ENCODE measurements at regions not wholly inside any gene's neighbourhood (a gene's known extent, or its start where the extent isn't known, plus 50 kb on each side); places are given as distances from the start of the nearest gene placed in this dataset.

DNA sequence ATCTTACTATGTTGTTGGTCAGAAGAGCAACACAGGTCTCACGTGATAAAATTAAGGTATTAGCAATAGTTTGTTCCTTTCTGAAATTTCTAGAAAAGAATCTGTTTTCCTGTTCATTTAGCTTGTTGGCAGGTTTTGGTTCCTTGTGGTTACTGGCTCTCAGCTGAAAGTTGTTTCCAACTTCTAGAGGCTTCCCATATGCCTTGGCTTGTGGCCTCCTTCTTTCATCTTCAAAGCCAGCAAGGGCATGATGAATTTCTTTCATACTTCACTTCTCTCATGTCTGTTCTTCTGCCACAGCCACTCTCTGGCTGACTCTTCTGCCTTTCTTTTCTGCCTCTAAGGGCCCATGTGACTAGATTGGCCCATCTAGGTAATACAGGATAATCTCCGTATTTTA, 193.7 kb downstream of the TRIB2 start:
- TF ChIP-seq POLR2AphosphoS5 (IDR thresholded peaks at IDR 0.05; ENCODE audit: low read depth, low read length) (no peak), POLR2A (IDR thresholded peaks at IDR 0.05; ENCODE audit: low read depth, low read length) (no peak), SPI1 (IDR thresholded peaks at IDR 0.05; ENCODE audit: low read depth, low read length) (no peak), TAF1 (IDR thresholded peaks at IDR 0.05; ENCODE audit: low read depth, low read length) (no peak), PAX5 (IDR thresholded peaks at IDR 0.05; ENCODE audit: insufficient read depth, low read length, severe bottlenecking) (no peak), POU2F2 (IDR thresholded peaks at IDR 0.05; ENCODE audit: low read depth, low read length) (no peak)
